H1 (cell line): ENCODE measurements at regions not wholly inside any gene's neighbourhood (a gene's known extent, or its start where the extent isn't known, plus 50 kb on each side); places are given as distances from the start of the nearest gene placed in this dataset.

Experiments
- CTCF ChIA-PET: fragments of 300-600 bp; sonication (Branson Sonifier 250); formaldehyde crosslinking; loops from one replicate; lab custom pipeline; 2021; ENCODE audit not compliant: partially characterized antibody; lab: Charles Lee
- POLR2A ChIA-PET: fragments of 300-600 bp; sonication (Branson Sonifier 250); formaldehyde crosslinking; loops from one replicate; lab custom pipeline; 2021; ENCODE audit warnings: inconsistent platforms; ENCODE audit not compliant: partially characterized antibody; lab: Charles Lee
- DNase-seq, 2 experiments: peaks; one replicate each; pipeline versions ENCODE4 v3.0.0 to v3.0.0-alpha.2; 2010 to 2022; ENCODE audit warnings: low spot score in 2 of 2, low read depth in 1 of 2, mixed read lengths in 1 of 2
- FAIRE-seq: peaks from 2 replicates; lab custom pipeline; 2011; peaks lifted over from hg19 to GRCh38; lab: Jason Lieb, UNC
- H2AFZ ChIP-seq: 2 replicates; pipeline ENCODE4 v1.8.1; 2012; ENCODE audit warnings: low read length, inconsistent platforms
- H2AK5ac ChIP-seq: 2 replicates; pipeline ENCODE4 v1.6.1; 2013; ENCODE audit warnings: low read depth, low read length
- H2BK120ac ChIP-seq: replicated peaks from 2 replicates; pipeline ENCODE3; 2013; ENCODE audit warnings: low read depth, low read length, inconsistent platforms
- H2BK12ac ChIP-seq: 2 replicates; pipeline ENCODE4 v1.6.1; 2013; ENCODE audit warnings: low read depth, low read length
- H2BK15ac ChIP-seq: 2 replicates; pipeline ENCODE4 v1.6.1; 2013; ENCODE audit warnings: low read length
- H2BK20ac ChIP-seq: 2 replicates; pipeline ENCODE4 v1.6.1; 2013; ENCODE audit warnings: low read length
- H2BK5ac ChIP-seq: 2 replicates; pipeline ENCODE4 v1.6.1; 2013; ENCODE audit warnings: low read depth, low read length
- H3K14ac ChIP-seq: 2 replicates; pipeline ENCODE4 v1.6.1; 2013; ENCODE audit warnings: inconsistent platforms; ENCODE audit not compliant: insufficient read length
- H3K18ac ChIP-seq: 2 replicates; pipeline ENCODE4 v1.6.1; 2013; ENCODE audit warnings: low read length; ENCODE audit errors: extremely low read depth
- H3K23ac ChIP-seq: 2 replicates; pipeline ENCODE4 v1.6.1; 2013; ENCODE audit warnings: inconsistent platforms; ENCODE audit not compliant: insufficient read length
- H3K23me2 ChIP-seq: 2 replicates; pipeline ENCODE4 v1.6.1; 2013; ENCODE audit warnings: low read depth, low read length
- H3K27ac ChIP-seq: 2 replicates; pipeline ENCODE4 v1.6.1; 2011; ENCODE audit warnings: low read depth, low read length, inconsistent platforms
- H3K27me3 ChIP-seq, 4 experiments: replicated peaks in 1 of 4; 1 replicate in 1 of 4; 2 replicates in 3 of 4; pipeline versions ENCODE4 v1.6.1 to v1.8.1; 2011 to 2013; ENCODE audit warnings: low read length in 3 of 4, mild to moderate bottlenecking in 3 of 4, inconsistent platforms in 2 of 4, mixed read lengths in 2 of 4, moderate library complexity in 1 of 4; ENCODE audit not compliant: control insufficient read depth in 3 of 4, insufficient read depth in 3 of 4; ENCODE audit errors: extremely low read depth in 1 of 4
- H3K36me3 ChIP-seq, 4 experiments: 2 replicates each; pipeline versions ENCODE4 v1.6.1 to v1.8.1; 2011 to 2013; ENCODE audit warnings: mild to moderate bottlenecking in 4 of 4, low read length in 3 of 4, moderate library complexity in 2 of 4, control low read depth in 1 of 4, inconsistent platforms in 1 of 4; ENCODE audit not compliant: insufficient read depth in 4 of 4, control insufficient read depth in 2 of 4
- H3K4ac ChIP-seq: replicated peaks from 2 replicates; pipeline ENCODE3; 2013; ENCODE audit warnings: low read length, low read depth, mixed read lengths, inconsistent platforms; ENCODE audit not compliant: insufficient read length
- H3K4me1 ChIP-seq, 4 experiments: replicated peaks in 1 of 4; 1 replicate in 1 of 4; 2 replicates in 3 of 4; pipeline versions ENCODE4 v1.6.1 to v1.8.1; 2011 to 2013; ENCODE audit warnings: low read length in 3 of 4, inconsistent platforms in 2 of 4, mixed read lengths in 1 of 4; ENCODE audit not compliant: insufficient read depth in 4 of 4, control insufficient read depth in 3 of 4
- H3K4me2 ChIP-seq, 2 experiments: 2 replicates each; pipeline versions ENCODE4 v1.6.1 to v1.8.1; 2011 to 2013; ENCODE audit warnings: low read depth in 2 of 2, low read length in 2 of 2, control low read depth in 1 of 2, inconsistent platforms in 1 of 2, mild to moderate bottlenecking in 1 of 2; ENCODE audit not compliant: insufficient read depth in 1 of 2
- H3K4me3 ChIP-seq, 4 experiments: fragments of 200-600, 300-600 bp in 1 of 4; sonication (generic), shearing (Covaris generic), sonication (Bioruptor Twin) in 1 of 4; 2 replicates each; pipeline versions ENCODE4 v1.5.1 to v1.8.1; 2011 to 2016; ENCODE audit warnings: low read length in 4 of 4, low read depth in 3 of 4, control low read depth in 2 of 4, inconsistent platforms in 2 of 4, mild to moderate bottlenecking in 2 of 4, mixed read lengths in 1 of 4, moderate library complexity in 1 of 4; ENCODE audit not compliant: insufficient read depth in 2 of 4; ENCODE audit errors: extremely low read depth in 1 of 4
- H3K56ac ChIP-seq: replicated peaks from 2 replicates; pipeline ENCODE3; 2013; ENCODE audit warnings: low read depth, mild to moderate bottlenecking, mixed read lengths, low read length, inconsistent platforms; ENCODE audit not compliant: insufficient read length
- H3K79me1 ChIP-seq: 2 replicates; pipeline ENCODE4 v1.6.1; 2013; ENCODE audit warnings: low read depth, low read length, control low read depth
- H3K79me2 ChIP-seq, 2 experiments: 2 replicates each; pipeline versions ENCODE4 v1.6.1 to v1.8.1; 2012 to 2013; ENCODE audit warnings: low read length in 2 of 2, mild to moderate bottlenecking in 2 of 2, inconsistent platforms in 1 of 2; ENCODE audit not compliant: insufficient read depth in 2 of 2, control insufficient read depth in 1 of 2
- H3K9ac ChIP-seq, 4 experiments: replicated peaks in 1 of 4; 1 replicate in 1 of 4; 2 replicates in 3 of 4; pipeline versions ENCODE4 v1.6.1 to v1.8.1; 2011 to 2013; ENCODE audit warnings: low read depth in 3 of 4, low read length in 3 of 4, control low read depth in 2 of 4, mild to moderate bottlenecking in 2 of 4, moderate library complexity in 2 of 4, inconsistent platforms in 1 of 4; ENCODE audit errors: extremely low read depth in 1 of 4
- H3K9me3 ChIP-seq, 2 experiments: 2 replicates each; pipeline versions ENCODE4 v1.6.1 to v1.8.1; 2012 to 2013; ENCODE audit warnings: mild to moderate bottlenecking in 2 of 2, moderate library complexity in 2 of 2, control low read depth in 1 of 2, inconsistent platforms in 1 of 2, low read depth in 1 of 2, low read length in 1 of 2, mixed read lengths in 1 of 2; ENCODE audit not compliant: insufficient read depth in 2 of 2
- H4K20me1 ChIP-seq, 2 experiments: replicated peaks in 1 of 2; 2 replicates each; pipeline versions ENCODE3 to v1.8.1; 2011 to 2013; ENCODE audit warnings: inconsistent platforms in 2 of 2, low read length in 2 of 2, mild to moderate bottlenecking in 1 of 2; ENCODE audit not compliant: insufficient read depth in 2 of 2, control insufficient read depth in 1 of 2
- H4K5ac ChIP-seq: 2 replicates; pipeline ENCODE4 v1.6.1; 2013; ENCODE audit warnings: low read length, low read depth, mixed read lengths, inconsistent platforms; ENCODE audit not compliant: insufficient read length
- H4K8ac ChIP-seq: 2 replicates; pipeline ENCODE4 v1.8.0; 2013; ENCODE audit warnings: mild to moderate bottlenecking, moderate library complexity, low read length, inconsistent platforms; ENCODE audit not compliant: insufficient read depth; ENCODE audit errors: extremely low read depth
- H4K91ac ChIP-seq: replicated peaks from 2 replicates; pipeline ENCODE3; 2013; ENCODE audit warnings: low read length, mixed read lengths, inconsistent platforms; ENCODE audit not compliant: insufficient read length
- BACH1 ChIP-seq: IDR thresholded peaks from 2 replicates; pipeline ENCODE4 v1.6.1; 2012; ENCODE audit warnings: low read length, improper control_type of control experiment
- CHD1 ChIP-seq: IDR thresholded peaks from 2 replicates; pipeline ENCODE4 v1.6.1; 2012; ENCODE audit warnings: low read depth, low read length, improper control_type of control experiment
- FOSL1 ChIP-seq: IDR thresholded peaks from 2 replicates; pipeline ENCODE4 v1.6.1; 2011; ENCODE audit warnings: mild to moderate bottlenecking, low read depth, low read length, moderate library complexity; ENCODE audit not compliant: insufficient read depth
- POLR2AphosphoS5 ChIP-seq: IDR thresholded peaks from 2 replicates; pipeline ENCODE4 v1.6.1; 2011; ENCODE audit warnings: low read depth, low read length
- SIX5 ChIP-seq: IDR thresholded peaks from 2 replicates; pipeline ENCODE4 v1.6.1; 2011; ENCODE audit warnings: mild to moderate bottlenecking, low read depth, low read length
- WGBS, 2 experiments: shearing (Covaris generic) in 1 of 2; methylation state at CpG; one replicate each; pipeline versions ENCODE4 v1.1.6 to v1.1.7; 2013 to 2015; ENCODE audit warnings: low lambda C conversion rate in 2 of 2, mixed read lengths in 2 of 2, inconsistent platforms in 1 of 2, low coverage in 1 of 2, missing lambda C conversion rate in 1 of 2; ENCODE audit not compliant: insufficient replicate concordance in 2 of 2, insufficient coverage in 1 of 2, insufficient read length in 1 of 2; ENCODE audit errors: extremely low coverage in 1 of 2, missing lambda C conversion rate in 1 of 2; 5-methylcytosine and 5-hydroxymethylcytosine counted together

DNA sequence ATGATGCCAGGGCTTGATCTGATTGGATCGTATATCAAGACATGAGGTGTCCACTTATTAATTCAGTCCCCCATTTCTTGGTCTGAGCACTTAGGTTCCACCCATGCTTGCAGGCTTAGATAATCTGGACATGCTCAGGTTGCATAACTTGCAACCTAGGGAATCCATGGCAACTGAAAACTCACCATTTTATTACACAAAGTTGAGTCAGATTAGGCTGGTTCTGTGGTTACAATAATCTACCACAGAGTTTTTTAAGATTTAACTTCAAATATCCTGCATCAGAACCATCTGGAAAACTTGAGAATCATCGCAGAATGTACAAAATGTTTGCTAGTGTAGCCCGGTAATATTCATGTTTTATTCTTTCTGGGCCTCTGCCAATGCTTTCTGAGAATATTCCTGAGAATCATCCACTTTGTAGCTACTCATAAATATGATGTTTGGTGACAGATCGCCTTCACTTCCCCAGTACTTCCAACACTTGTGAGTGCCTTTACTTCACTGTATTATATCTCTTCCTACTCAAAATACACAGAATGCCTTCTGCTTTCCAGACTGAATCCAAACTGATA is 707.2 kb upstream of the ADAMTS5 start:
- Histone ChIP-seq H3K9ac (no peak overlapping the region), H3K4me1 (no peaks in the 10 kb centered on the region), H3K23me2 (no peaks in the 10 kb centered on the region), H3K36me3 (no peaks in the 10 kb centered on the region), H3K79me1 (no peaks in the 10 kb centered on the region), H3K23ac (no peak overlapping the region), H3K4ac (no peak overlapping the region), H2BK20ac (no peak overlapping the region), H4K91ac (no peak overlapping the region), H2AK5ac (no peak overlapping the region), H3K4me2 (no peak overlapping the region), H2BK15ac (no peak overlapping the region), H2BK5ac (no peak overlapping the region), H3K4me3 (no peak overlapping the region), H3K79me2 (no peaks in the 10 kb centered on the region), H3K18ac (no peak overlapping the region), H3K9me3 (no peaks in the 10 kb centered on the region), H3K14ac (no peak overlapping the region), H3K27ac (no peak overlapping the region), H4K8ac (no peak overlapping the region), H4K20me1 (no peaks in the 10 kb centered on the region), H3K56ac (no peak overlapping the region), H4K5ac (no peak overlapping the region), H2AFZ (no peak overlapping the region), H2BK120ac (no peak overlapping the region), H3K27me3 (no peaks in the 10 kb centered on the region), H2BK12ac (no peak overlapping the region)
- DNase-seq (no peak), FAIRE-seq (no peak)
- ChIA-PET CTCF (interaction anchor here (0.6 kb wide), 1 partner anchor 795 kb away, joined by 3 read pairs; no protein-coding TSS in a partner anchor), POLR2A (no interaction called here)
- WGBS, 2 experiments = 88% methylated on average over 4 of the region's 4 CpGs; no CpG with 5 or more reads in 1 of the 2 experiments
- TF ChIP-seq SIX5 (no peak), POLR2AphosphoS5 (no peak), FOSL1 (no peak), BACH1 (no peak), CHD1 (no peak)
